AG04450 (cell line): ENCODE measurements at regions not wholly inside any gene's neighbourhood (a gene's known extent, or its start where the extent isn't known, plus 50 kb on each side); places are given as distances from the start of the nearest gene placed in this dataset.

Source experiments
- CTCF ChIA-PET: fragments of 300-600, 350-600 bp; formaldehyde crosslinking; extraction: SDS; loops from one replicate; lab custom pipeline; 2022; ENCODE audit warnings: antibody characterized with exemption, inconsistent platforms; lab: Charles Lee
- POLR2A ChIA-PET: fragments of 350-600 bp; formaldehyde crosslinking; extraction: SDS; loops from one replicate; lab custom pipeline; 2021; ENCODE audit warnings: antibody characterized with exemption, inconsistent platforms; lab: Yijun Ruan, JAX
- DNase-seq: peaks from one replicate; pipeline ENCODE4 v3.0.0-alpha.2; 2011; ENCODE audit warnings: low read depth, low spot score
- H3K27ac ChIP-seq: one replicate; pipeline ENCODE4 v1.5.1; 2012; ENCODE audit warnings: low read depth, low read length, control low read depth
- H3K27me3 ChIP-seq: one replicate; pipeline ENCODE4 v1.6.0; 2012; ENCODE audit warnings: low read length; ENCODE audit not compliant: control insufficient read depth, insufficient read depth
- H3K4me3 ChIP-seq: 2 replicates; pipeline ENCODE4 v1.5.1; 2011; ENCODE audit warnings: mild to moderate bottlenecking, low read depth, low read length, control low read depth
- H3K9me3 ChIP-seq: 2 replicates; pipeline ENCODE4 v1.5.1; 2012; ENCODE audit warnings: low read length; ENCODE audit not compliant: control insufficient read depth, insufficient read depth
- TF ChIP-seq, protein P1 (sequence below): IDR thresholded peaks from 2 replicates; pipeline ENCODE4 v1.5.1; 2011; ENCODE audit warnings: low read depth, low read length, control low read depth, inconsistent platforms

DNA sequence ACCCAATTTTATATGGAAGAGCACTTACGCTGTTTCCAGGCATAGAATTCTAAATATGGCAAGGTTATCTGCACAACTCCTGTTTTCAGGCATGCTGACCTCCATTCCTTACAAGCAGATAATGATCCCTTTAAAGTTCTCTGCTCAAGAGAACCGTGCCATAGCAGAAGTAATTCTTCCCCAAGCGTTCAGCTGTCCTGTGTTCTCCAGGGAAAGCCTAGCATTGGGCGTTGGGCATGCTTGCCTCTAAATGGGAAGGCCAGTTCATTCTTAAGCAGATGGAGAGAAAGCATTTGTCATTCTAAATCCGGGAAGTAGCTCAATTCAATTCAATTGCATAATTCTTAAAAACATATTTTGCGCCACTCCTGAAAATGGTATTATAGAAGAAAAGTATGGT lies 55.7 kb upstream of the EML4 start:
- TF ChIP-seq, protein P1, sequence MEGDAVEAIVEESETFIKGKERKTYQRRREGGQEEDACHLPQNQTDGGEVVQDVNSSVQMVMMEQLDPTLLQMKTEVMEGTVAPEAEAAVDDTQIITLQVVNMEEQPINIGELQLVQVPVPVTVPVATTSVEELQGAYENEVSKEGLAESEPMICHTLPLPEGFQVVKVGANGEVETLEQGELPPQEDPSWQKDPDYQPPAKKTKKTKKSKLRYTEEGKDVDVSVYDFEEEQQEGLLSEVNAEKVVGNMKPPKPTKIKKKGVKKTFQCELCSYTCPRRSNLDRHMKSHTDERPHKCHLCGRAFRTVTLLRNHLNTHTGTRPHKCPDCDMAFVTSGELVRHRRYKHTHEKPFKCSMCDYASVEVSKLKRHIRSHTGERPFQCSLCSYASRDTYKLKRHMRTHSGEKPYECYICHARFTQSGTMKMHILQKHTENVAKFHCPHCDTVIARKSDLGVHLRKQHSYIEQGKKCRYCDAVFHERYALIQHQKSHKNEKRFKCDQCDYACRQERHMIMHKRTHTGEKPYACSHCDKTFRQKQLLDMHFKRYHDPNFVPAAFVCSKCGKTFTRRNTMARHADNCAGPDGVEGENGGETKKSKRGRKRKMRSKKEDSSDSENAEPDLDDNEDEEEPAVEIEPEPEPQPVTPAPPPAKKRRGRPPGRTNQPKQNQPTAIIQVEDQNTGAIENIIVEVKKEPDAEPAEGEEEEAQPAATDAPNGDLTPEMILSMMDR, result no peak
- H3K27me3 ChIP-seq, result no peaks in the 10 kb centered on the region
- DNase-seq, result no peak
- POLR2A ChIA-PET, result no interaction called here
- no peak overlapping the region for H3K27ac ChIP-seq
- CTCF ChIA-PET, result interaction anchor here (1.5 to 3.0 kb wide), 2 partner anchors 17 to 215 kb away, joined by 5 to 8 read pairs; no protein-coding TSS in a partner anchor
- H3K9me3 ChIP-seq, result no peaks in the 10 kb centered on the region
- H3K4me3 ChIP-seq, result no peak overlapping the region

DNA sequence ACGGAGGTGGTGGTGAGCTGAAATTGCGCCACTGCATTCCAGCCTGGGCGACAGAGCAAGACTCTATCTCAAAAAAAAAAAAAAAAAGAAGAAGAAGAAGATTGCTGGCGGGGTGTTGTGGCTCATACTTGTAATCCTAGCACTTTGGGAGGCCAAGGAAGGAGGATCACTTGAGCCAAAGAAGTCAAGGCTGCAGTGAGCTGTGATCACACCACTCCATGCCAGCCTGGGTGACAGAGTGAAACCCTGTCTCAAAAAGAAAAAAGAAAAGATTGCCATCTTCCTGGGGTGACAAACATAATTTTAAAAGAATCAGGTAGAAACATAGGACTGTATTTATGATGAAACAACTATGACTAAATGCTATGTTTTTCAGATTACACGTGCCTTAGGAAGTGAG lies 55.1 kb upstream of the EML4 start:
- CTCF ChIA-PET, result interaction anchor here (1.5 to 3.0 kb wide), 2 partner anchors 18 to 214 kb away, joined by 5 to 8 read pairs; no protein-coding TSS in a partner anchor
- no peaks in the 10 kb centered on the region for H3K27me3 ChIP-seq
- no peak overlapping the region for H3K4me3 ChIP-seq
- TF ChIP-seq, protein P1, result no peak
- no peak overlapping the region for H3K27ac ChIP-seq
- no peak for DNase-seq
- no peaks in the 10 kb centered on the region for H3K9me3 ChIP-seq
- POLR2A ChIA-PET, result no interaction called here

DNA sequence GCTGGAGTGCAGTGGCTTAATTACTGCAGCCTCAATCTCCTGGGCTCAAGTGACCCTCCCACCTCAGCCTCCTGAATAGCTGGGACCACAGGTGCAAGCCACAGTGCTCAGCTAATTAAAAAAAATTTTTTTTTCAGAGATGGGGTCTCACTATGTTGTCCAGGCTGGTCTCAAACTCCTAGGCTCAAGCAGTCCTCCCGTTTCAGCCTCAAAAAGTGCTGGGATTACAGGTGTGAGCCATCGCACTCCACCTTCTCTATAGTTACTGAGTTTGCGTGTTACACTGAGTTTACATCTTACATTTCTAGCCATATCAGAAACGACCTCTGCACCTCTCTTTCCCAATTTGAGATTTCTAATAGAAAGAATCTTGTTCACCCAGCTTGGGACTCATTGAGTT lies 53.6 kb upstream of the EML4 start:
- TF ChIP-seq, protein P1, result no peak
- ChIA-PET POLR2A (no interaction called here), CTCF (interaction anchor here (3.0 kb wide), 1 partner anchor 20 kb away, joined by 8 read pairs; no protein-coding TSS in a partner anchor)
- Histone ChIP-seq H3K27ac (no peak overlapping the region), H3K9me3 (no peaks in the 10 kb centered on the region), H3K4me3 (no peak overlapping the region), H3K27me3 (no peaks in the 10 kb centered on the region)
- no peak for DNase-seq

DNA sequence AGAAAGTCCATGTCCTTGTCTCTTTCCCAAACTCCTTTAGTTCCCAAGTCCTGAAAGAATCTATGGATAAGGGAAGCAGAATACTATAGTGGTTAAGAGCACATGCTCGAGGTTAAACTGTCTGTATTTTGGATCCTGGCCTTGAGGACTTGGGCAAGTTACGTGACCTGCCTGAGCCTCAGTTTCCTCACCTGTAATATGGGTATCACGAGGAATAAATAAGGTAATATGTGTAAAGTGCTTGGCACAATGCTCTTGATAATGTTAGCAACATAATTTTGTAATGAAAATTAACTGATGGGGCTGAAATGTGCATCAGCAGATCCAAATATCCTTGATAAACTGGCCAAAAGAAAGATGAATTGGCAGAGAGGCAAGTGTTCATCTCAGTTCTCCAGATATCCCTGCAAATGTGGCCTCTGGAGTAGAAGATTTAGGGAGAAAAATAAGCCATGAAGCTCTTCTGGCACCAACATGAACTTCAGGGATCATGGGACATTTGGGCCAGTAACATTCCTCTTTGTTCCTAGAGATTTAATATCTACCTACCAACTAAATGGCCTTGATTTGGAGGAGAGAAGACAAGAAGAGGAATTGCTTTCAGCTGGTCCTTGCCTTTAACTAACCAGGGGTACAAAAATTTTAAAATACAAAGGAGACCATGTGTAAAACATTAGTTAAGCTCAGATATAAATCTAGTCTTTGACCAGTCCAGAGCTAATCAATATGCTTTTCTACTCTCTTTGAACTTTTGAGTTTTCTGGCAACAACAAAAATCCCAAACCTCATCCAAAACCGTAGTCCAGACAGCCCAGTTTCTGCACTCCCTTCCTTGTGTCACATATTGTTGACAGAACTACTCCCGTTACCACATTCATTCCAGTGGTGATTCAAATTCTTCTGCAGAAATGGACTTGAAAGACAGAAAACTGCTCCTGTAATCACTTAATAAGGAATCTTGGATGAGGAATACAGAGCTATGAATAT lies 52.7 kb upstream of the EML4 start:
- ChIA-PET POLR2A (interaction anchor here (1.4 to 1.7 kb wide), 2 partner anchors 16 to 25 kb away, joined by 4 read pairs; no protein-coding TSS in a partner anchor), CTCF (interaction anchor here (0.9 kb wide), 1 partner anchor 20 kb away, joined by 3 read pairs; no protein-coding TSS in a partner anchor)
- Histone ChIP-seq H3K27ac (no peak overlapping the region), H3K4me3 (no peak overlapping the region), H3K27me3 (no peaks in the 10 kb centered on the region), H3K9me3 (no peaks in the 10 kb centered on the region)
- DNase-seq, result no peak
- TF ChIP-seq, protein P1, result no peak

DNA sequence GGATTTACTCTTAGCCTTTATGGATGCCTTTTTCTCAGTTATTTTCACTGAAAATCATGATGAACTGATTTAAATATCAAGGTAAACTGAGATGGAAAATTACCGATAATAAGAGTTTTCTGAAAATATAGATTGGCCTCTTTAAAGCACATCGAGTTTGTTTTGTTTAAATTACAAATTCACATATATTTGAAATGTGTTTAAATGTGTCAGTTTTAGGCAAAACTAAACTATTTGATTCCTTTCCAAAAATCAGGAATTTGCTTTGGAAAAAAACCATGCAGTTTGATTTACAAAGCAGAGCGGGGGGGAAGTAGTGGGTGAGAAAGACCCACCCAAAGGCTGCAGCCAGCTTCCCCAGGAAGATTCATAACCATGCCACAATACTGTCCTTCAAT lies 52.0 kb upstream of the EML4 start:
- Histone ChIP-seq H3K4me3 (no peak overlapping the region), H3K9me3 (no peaks in the 10 kb centered on the region), H3K27ac (no peak overlapping the region), H3K27me3 (no peaks in the 10 kb centered on the region)
- TF ChIP-seq, protein P1, result no peak
- DNase-seq, result no peak
- ChIA-PET CTCF (no interaction called here), POLR2A (interaction anchor here (1.4 to 1.7 kb wide), 2 partner anchors 16 to 24 kb away, joined by 4 read pairs; no protein-coding TSS in a partner anchor)
